KMS-11 (cell line): ENCODE measurements at regions not wholly inside any gene's neighbourhood (a gene's known extent, or its start where the extent isn't known, plus 50 kb on each side); places are given as distances from the start of the nearest gene placed in this dataset.

Source experiments
- H2AFZ ChIP-seq: fragments of 200-600 bp; sonication (generic); 2 replicates; pipeline ENCODE4 v1.6.1; 2016; ENCODE audit warnings: antibody characterized with exemption, mixed run types, low read depth
- H3K27ac ChIP-seq: fragments of 200-600 bp; sonication (generic); 2 replicates; pipeline ENCODE4 v1.6.1; 2016; ENCODE audit warnings: mild to moderate bottlenecking, mixed run types
- H3K27me3 ChIP-seq: fragments of 200-600 bp; sonication (generic); 2 replicates; pipeline ENCODE4 v1.6.1; 2017; ENCODE audit warnings: mild to moderate bottlenecking, low read depth, mixed run types, moderate library complexity; ENCODE audit not compliant: insufficient read depth
- H3K36me3 ChIP-seq: fragments of 200-600 bp; sonication (generic); 2 replicates; pipeline ENCODE4 v1.6.1; 2017; ENCODE audit warnings: mild to moderate bottlenecking, mixed run types; ENCODE audit not compliant: insufficient read depth
- H3K4me1 ChIP-seq: fragments of 200-600 bp; sonication (generic); 2 replicates; pipeline ENCODE4 v1.6.1; 2016; ENCODE audit warnings: mild to moderate bottlenecking, low read depth, mixed run types; ENCODE audit not compliant: poor library complexity, severe bottlenecking
- H3K4me2 ChIP-seq: fragments of 200-600 bp; sonication (generic); 2 replicates; pipeline ENCODE4 v1.7.0; 2016; ENCODE audit warnings: mild to moderate bottlenecking, mixed run types
- H3K4me3 ChIP-seq: fragments of 200-600 bp; sonication (generic); IDR thresholded peaks from 2 replicates; pipeline ENCODE4 v1.6.1; 2017; ENCODE audit warnings: low read depth, low read length, mixed read lengths; ENCODE audit not compliant: insufficient read depth
- H3K79me2 ChIP-seq: fragments of 200-600 bp; sonication (generic); 2 replicates; pipeline ENCODE4 v1.6.1; 2016; ENCODE audit warnings: low read depth, mixed run types; ENCODE audit not compliant: insufficient read depth
- H3K9ac ChIP-seq: fragments of 200-600 bp; sonication (generic); 2 replicates; pipeline ENCODE4 v1.6.1; 2016; ENCODE audit warnings: mild to moderate bottlenecking, mixed run types
- H4K20me1 ChIP-seq: fragments of 200-600 bp; sonication (generic); 2 replicates; pipeline ENCODE4 v1.6.1; 2016; ENCODE audit warnings: mild to moderate bottlenecking, mixed run types; ENCODE audit not compliant: insufficient read depth
- CTCF ChIP-seq: fragments of 200-600 bp; sonication (generic); conservative IDR thresholded peaks from 2 replicates; pipeline ENCODE4 v1.6.1; 2017; ENCODE audit warnings: low read depth, mild to moderate bottlenecking, antibody characterized with exemption, low read length, moderate library complexity, mixed read lengths

GRCh38 chr11:116281173-116282160 is 491.3 kb downstream of the BUD13 start:
- H3K79me2 ChIP-seq = no peaks in the 10 kb centered on the region
- no peaks in the 10 kb centered on the region for H3K36me3 ChIP-seq
- no peak overlapping the region for H3K4me2 ChIP-seq
- H3K4me1 ChIP-seq = no peaks in the 10 kb centered on the region
- no peak overlapping the region for H2AFZ ChIP-seq
- no peak overlapping the region for H3K27ac ChIP-seq
- H3K9ac ChIP-seq = no peak overlapping the region
- H3K27me3 ChIP-seq = no peaks in the 10 kb centered on the region
- no peak for TF ChIP-seq CTCF
- no peak overlapping the region for H3K4me3 ChIP-seq
- H4K20me1 ChIP-seq = no peaks in the 10 kb centered on the region

GRCh38 chr11:116279511-116279910 is 493.3 kb downstream of the BUD13 start:
- H4K20me1 ChIP-seq = no peaks in the 10 kb centered on the region

GRCh38 chr11:116278076-116278475 is 494.7 kb downstream of the BUD13 start:
- H3K36me3 ChIP-seq = no peaks in the 10 kb centered on the region
- no peak overlapping the region for H3K27ac ChIP-seq
- H3K4me2 ChIP-seq = no peak overlapping the region

More at GRCh38 chr11:116279511-116279910, 493.3 kb downstream of the BUD13 start:
- H3K27ac ChIP-seq = no peak overlapping the region
- H3K36me3 ChIP-seq = no peaks in the 10 kb centered on the region
- H3K9ac ChIP-seq = no peak overlapping the region
- H3K79me2 ChIP-seq = no peaks in the 10 kb centered on the region
- TF ChIP-seq CTCF = no peak
- H2AFZ ChIP-seq = no peak overlapping the region
- H3K4me3 ChIP-seq = no peak overlapping the region
- H3K27me3 ChIP-seq = no peaks in the 10 kb centered on the region
- H3K4me1 ChIP-seq = no peaks in the 10 kb centered on the region
- H3K4me2 ChIP-seq = no peak overlapping the region

More at GRCh38 chr11:116278076-116278475, 494.7 kb downstream of the BUD13 start:
- TF ChIP-seq CTCF = no peak
- Histone ChIP-seq H3K27me3 (no peaks in the 10 kb centered on the region), H2AFZ (no peak overlapping the region), H3K79me2 (no peaks in the 10 kb centered on the region), H3K4me3 (no peak overlapping the region), H3K4me1 (no peaks in the 10 kb centered on the region), H3K9ac (no peak overlapping the region), H4K20me1 (no peaks in the 10 kb centered on the region)
